GM12875 (cell line): ENCODE measurements at regions not wholly inside any gene's neighbourhood (a gene's known extent, or its start where the extent isn't known, plus 50 kb on each side); places are given as distances from the start of the nearest gene placed in this dataset.

Source experiments
- H3K4me3 ChIP-seq: one replicate; pipeline ENCODE4 v1.5.1; 2011; ENCODE audit warnings: low read depth, low read length, control low read depth
- CTCF ChIP-seq: IDR thresholded peaks from 2 replicates; pipeline ENCODE4 v1.5.1; 2011; ENCODE audit warnings: low read depth, mild to moderate bottlenecking, control low read depth, inconsistent platforms, low read length, moderate library complexity, borderline replicate concordance; ENCODE audit not compliant: insufficient read depth

DNA sequence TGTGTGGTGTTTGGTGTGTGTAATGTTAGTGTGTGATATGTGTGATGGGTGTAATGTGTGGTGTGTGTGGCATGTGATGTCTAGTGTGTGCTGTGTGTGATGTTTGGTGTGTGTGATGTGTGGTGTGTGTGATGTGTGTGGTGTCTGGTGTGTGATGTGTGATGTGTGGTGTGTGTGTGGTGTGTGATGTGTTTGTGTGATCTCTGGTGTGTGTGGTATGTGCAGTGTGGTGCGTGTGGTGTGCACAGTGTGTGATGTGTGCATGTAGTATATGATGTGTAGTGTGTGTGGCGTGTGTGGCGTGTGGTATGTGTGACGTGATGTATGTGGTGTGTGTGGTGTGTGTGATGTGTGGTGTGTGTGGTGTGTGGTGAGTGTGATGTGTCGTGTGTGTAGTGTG, 150.3 kb downstream of the TMEM18 start:
- TF ChIP-seq CTCF: no peak
- no peak overlapping the region for H3K4me3 ChIP-seq

GRCh38 chr2:525611-526010, 151.6 kb downstream of the TMEM18 start:
- TF ChIP-seq CTCF: no peak
- H3K4me3 ChIP-seq: no peak overlapping the region

GRCh38 chr2:525021-525420, 152.2 kb downstream of the TMEM18 start:
- H3K4me3 ChIP-seq: no peak overlapping the region
- no peak for TF ChIP-seq CTCF

DNA sequence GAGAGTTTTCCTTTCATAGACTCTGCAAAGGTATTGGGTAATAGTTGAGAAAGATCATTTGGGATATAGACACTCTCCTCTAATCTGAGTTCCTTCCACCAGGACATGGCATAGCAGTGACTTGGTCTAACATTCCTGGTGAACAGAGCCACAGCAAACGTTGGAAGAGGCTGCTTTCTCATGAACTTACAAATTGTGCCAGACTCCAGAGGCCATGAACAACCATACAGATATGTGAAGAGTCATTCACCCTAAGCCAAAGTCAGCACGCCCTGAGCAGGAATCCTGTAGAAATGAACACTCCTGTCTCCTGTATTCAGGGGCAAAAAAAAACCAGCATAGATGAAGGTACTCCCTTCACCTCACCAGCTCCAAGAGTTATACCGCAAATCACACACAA, 152.8 kb downstream of the TMEM18 start:
- TF ChIP-seq CTCF: no peak

GRCh38 chr2:523698-524270, 153.4 kb downstream of the TMEM18 start:
- TF ChIP-seq CTCF: no peak

More for the DNA sequence above, 152.8 kb downstream of the TMEM18 start:
- no peak overlapping the region for H3K4me3 ChIP-seq

DNA sequence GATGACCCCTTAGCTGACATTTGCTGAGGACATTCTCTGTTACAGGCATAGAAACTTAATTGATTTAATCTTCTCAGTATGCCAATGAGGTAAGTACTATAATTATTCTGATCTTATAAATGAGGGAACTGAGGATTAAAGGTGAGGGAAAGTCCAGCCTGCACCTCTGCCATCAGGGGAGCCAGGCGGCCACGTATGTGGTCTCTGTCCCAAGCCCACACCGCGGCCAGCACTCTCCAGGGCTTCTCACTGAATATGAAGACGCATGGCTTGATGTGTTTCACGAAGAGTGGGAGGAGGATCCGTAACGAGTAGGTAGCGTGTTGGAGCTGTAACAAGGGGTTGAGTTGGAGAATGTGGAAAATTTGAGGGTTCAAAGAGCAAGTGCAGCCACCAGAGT, 154.4 kb downstream of the TMEM18 start:
- no peak for TF ChIP-seq CTCF
- H3K4me3 ChIP-seq: no peak overlapping the region

More at GRCh38 chr2:523698-524270, 153.4 kb downstream of the TMEM18 start:
- H3K4me3 ChIP-seq: no peak overlapping the region

GRCh38 chr2:521853-522530, 155.2 kb downstream of the TMEM18 start:
- no peak for TF ChIP-seq CTCF
- H3K4me3 ChIP-seq: no peak overlapping the region
